A673 (cell line): ENCODE measurements at regions not wholly inside any gene's neighbourhood (a gene's known extent, or its start where the extent isn't known, plus 50 kb on each side); places are given as distances from the start of the nearest gene placed in this dataset.

ENCODE experiments used
- CTCF ChIP-seq: fragments of 300-800, 200-600 bp; sonication (generic); conservative IDR thresholded peaks from 2 replicates; pipeline ENCODE4 v1.5.1; 2017; ENCODE audit warnings: low read depth, mild to moderate bottlenecking, antibody characterized with exemption, low read length, moderate library complexity, mixed read lengths
- EZH2 ChIP-seq: fragments of 200-600 bp; sonication (generic); IDR thresholded peaks from 2 replicates; pipeline ENCODE4 v1.6.1; 2017; ENCODE audit warnings: borderline replicate concordance, low read depth, mild to moderate bottlenecking, mixed read lengths, antibody characterized with exemption, low read length; ENCODE audit not compliant: poor library complexity, severe bottlenecking

DNA sequence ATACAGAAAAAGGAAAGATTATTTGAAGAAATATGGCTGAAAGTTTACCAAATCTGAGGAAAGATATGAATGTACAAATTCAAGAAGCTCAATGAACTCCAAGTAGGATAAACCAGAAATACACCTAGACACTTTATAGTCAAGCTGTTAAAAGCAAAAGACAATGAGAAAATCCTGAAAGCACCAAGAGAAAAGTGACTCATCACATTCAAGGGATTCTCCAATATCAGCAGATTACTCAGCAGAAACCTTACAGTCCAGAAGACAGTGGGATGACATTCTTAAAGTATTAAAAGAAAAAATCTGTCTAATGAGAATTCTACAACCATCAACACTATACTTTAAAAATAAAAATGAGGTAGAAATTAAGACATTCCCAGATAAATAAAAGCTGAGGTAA, 223.8 kb upstream of the ZCCHC13 start:
- TF ChIP-seq EZH2 (no peak), CTCF (no peak)
